Glutamatergic neuron (in vitro differentiated cells): ENCODE measurements at regions not wholly inside any gene's neighbourhood (a gene's known extent, or its start where the extent isn't known, plus 50 kb on each side); places are given as distances from the start of the nearest gene placed in this dataset.

Experiments used
- DNase-seq: peaks from one replicate; pipeline ENCODE4 v3.0.0; 2022
- H3K27ac Mint-ChIP-seq: one replicate; pipeline ENCODE4 v1.8.0; 2020; ENCODE audit warnings: mild to moderate bottlenecking, mixed read lengths, inconsistent platforms; ENCODE audit not compliant: unreplicated experiment
- H3K27me3 Mint-ChIP-seq: one replicate; pipeline ENCODE4 v1.8.0; 2020; ENCODE audit warnings: mild to moderate bottlenecking, moderate library complexity, mixed read lengths, inconsistent platforms; ENCODE audit not compliant: unreplicated experiment
- H3K36me3 Mint-ChIP-seq: one replicate; pipeline ENCODE4 v1.8.0; 2020; ENCODE audit warnings: mild to moderate bottlenecking, mixed read lengths, inconsistent platforms; ENCODE audit not compliant: unreplicated experiment
- H3K4me1 Mint-ChIP-seq: one replicate; pipeline ENCODE4 v1.8.0; 2020; ENCODE audit warnings: mild to moderate bottlenecking, low read depth, mixed read lengths, inconsistent platforms; ENCODE audit not compliant: unreplicated experiment
- H3K4me3 Mint-ChIP-seq: one replicate; pipeline ENCODE4 v1.8.0; 2020; ENCODE audit warnings: mild to moderate bottlenecking, mixed read lengths, inconsistent platforms; ENCODE audit not compliant: unreplicated experiment
- H3K9me3 Mint-ChIP-seq: one replicate; pipeline ENCODE4 v1.8.0; 2020; ENCODE audit warnings: mild to moderate bottlenecking, moderate library complexity, mixed read lengths, inconsistent platforms; ENCODE audit not compliant: unreplicated experiment
- TF ChIP-seq, protein P1 (sequence below): fragments of 200-600 bp; sonication (generic); IDR thresholded peaks from one replicate; pipeline ENCODE4 v1.5.0; 2021; ENCODE audit not compliant: partially characterized antibody, unreplicated experiment

DNA sequence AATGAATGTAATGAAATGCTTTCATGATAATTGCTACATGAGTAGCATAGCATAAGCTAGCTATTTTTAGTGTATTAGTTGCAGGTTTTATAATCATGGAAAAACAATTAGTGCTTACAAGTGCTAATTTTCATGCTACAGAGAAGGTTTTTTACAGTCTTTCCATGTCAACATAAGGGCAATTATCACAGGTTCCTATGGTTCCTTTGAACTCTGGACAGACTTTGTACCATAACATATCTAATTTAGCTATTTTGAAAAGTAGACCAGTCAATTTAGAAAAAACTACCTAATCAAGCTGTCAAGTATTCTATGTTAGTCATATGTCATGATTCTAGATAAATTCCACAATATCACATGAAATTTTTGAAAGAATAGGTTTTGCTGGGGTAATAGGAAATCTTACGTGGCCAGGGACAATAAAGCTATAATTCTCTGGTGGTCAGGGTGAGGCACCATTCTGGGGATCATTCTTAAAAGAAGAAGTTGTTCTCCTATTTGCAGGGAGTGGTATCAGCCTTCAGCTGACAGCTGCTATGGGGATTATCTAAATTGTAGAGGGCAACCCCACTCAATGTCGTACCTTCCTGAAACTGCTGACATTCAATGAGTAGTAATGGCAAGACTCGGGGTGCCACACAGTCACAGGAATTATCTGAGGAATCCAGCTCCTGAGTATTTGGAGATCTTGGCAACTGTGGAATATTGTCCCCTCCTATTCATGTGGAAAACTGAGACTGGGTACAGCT, 724.0 kb upstream of the LINC00305 start:
- Mint-ChIP-seq H3K27ac (no peak overlapping the region), H3K9me3 (no peaks in the 10 kb centered on the region), H3K27me3 (no peaks in the 10 kb centered on the region), H3K4me3 (no peak overlapping the region), H3K36me3 (no peaks in the 10 kb centered on the region), H3K4me1 (no peaks in the 10 kb centered on the region)
- DNase-seq, result no peak
- TF ChIP-seq, protein P1, sequence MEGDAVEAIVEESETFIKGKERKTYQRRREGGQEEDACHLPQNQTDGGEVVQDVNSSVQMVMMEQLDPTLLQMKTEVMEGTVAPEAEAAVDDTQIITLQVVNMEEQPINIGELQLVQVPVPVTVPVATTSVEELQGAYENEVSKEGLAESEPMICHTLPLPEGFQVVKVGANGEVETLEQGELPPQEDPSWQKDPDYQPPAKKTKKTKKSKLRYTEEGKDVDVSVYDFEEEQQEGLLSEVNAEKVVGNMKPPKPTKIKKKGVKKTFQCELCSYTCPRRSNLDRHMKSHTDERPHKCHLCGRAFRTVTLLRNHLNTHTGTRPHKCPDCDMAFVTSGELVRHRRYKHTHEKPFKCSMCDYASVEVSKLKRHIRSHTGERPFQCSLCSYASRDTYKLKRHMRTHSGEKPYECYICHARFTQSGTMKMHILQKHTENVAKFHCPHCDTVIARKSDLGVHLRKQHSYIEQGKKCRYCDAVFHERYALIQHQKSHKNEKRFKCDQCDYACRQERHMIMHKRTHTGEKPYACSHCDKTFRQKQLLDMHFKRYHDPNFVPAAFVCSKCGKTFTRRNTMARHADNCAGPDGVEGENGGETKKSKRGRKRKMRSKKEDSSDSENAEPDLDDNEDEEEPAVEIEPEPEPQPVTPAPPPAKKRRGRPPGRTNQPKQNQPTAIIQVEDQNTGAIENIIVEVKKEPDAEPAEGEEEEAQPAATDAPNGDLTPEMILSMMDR, result no peak

DNA sequence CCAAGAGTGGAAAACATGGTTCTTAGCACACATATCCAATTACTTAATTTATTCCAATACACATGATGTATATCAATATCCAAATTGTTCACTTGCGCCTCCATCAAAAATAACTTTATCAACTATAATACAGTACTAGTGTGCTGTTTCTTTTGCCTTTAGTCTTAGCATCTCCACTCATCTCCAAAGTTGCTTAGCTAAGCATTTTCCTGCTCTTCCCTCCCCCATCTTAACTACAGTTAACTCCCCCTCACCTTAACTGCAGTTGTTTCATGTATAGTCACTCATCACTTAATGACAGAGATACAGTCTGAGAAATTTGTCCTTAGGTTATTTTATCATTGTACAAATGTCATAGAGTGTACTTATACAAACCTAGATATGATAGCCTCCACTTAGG, 705.2 kb upstream of the LINC00305 start:
- no peak for DNase-seq
- Mint-ChIP-seq H3K9me3 (no peaks in the 10 kb centered on the region), H3K4me1 (no peaks in the 10 kb centered on the region), H3K27me3 (no peaks in the 10 kb centered on the region), H3K36me3 (no peaks in the 10 kb centered on the region), H3K4me3 (no peak overlapping the region), H3K27ac (no peak overlapping the region)
- TF ChIP-seq, protein P1, result no peak

DNA sequence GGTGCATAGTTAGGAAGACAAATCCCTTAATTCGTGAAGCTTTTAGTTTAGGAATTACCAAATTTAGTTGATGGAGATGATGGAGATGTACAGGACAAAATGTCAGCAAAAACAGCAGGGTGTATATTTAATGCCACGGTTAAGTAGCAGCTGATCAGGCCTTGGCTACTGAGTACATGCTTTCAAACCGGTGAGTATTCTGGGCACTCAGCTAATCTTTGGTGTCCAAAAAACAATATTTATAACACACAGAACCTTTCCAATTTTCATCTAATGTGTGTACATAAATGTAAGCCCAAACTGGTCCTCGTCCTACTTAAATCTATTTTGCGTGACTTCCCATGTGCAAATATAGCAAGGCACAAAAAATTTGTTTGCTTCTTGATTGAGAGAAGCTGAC, 703.4 kb upstream of the LINC00305 start:
- TF ChIP-seq, protein P1, result no peak
- Mint-ChIP-seq H3K9me3 (no peaks in the 10 kb centered on the region), H3K36me3 (no peaks in the 10 kb centered on the region), H3K27me3 (no peaks in the 10 kb centered on the region), H3K27ac (no peak overlapping the region), H3K4me1 (no peaks in the 10 kb centered on the region), H3K4me3 (no peak overlapping the region)
- no peak for DNase-seq

DNA sequence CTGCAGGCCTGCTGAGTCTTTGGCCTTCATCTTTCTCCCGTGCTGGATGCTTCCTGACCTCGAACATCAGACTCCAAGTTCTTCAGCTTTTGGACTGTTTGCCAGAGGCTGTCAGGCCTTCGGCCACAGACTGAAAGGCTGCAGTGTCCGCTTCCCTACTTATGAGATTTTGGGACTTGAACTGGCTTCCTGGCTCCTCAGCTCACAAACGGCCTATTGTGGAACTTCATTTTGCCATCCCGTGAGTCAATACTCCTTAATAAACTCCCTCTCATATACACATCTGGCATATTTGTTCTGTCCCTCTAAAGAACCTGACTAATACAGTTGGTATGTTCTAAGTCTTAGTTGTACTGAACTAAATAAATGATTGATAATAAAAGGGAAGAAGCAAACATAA, 702.8 kb upstream of the LINC00305 start:
- H3K27me3 Mint-ChIP-seq, result no peaks in the 10 kb centered on the region
- H3K9me3 Mint-ChIP-seq, result no peaks in the 10 kb centered on the region
- no peak overlapping the region for H3K4me3 Mint-ChIP-seq
- no peak overlapping the region for H3K27ac Mint-ChIP-seq
- no peaks in the 10 kb centered on the region for H3K4me1 Mint-ChIP-seq
- no peaks in the 10 kb centered on the region for H3K36me3 Mint-ChIP-seq
- no peak for DNase-seq
- TF ChIP-seq, protein P1, result no peak

DNA sequence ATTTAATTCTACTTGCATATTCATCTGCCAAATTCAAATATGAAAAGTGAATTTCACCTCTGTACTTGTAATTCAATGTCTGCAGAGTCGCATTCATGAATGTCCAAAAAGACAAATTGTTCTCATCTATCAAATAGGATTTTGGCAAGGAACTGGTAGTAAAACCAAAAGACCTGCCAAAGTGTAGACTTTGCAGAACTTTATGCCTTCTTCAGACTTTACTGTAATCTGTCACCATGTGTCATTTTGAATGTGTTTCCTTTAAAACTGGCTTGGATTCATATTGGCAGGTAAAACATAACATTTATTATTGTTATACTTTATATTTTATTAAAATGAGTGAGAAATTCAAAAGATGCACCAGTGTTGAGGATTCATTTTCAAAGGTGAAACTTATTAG, 701.9 kb upstream of the LINC00305 start:
- Mint-ChIP-seq H3K4me3 (no peak overlapping the region), H3K9me3 (no peaks in the 10 kb centered on the region), H3K27ac (no peak overlapping the region), H3K36me3 (no peaks in the 10 kb centered on the region), H3K27me3 (no peaks in the 10 kb centered on the region), H3K4me1 (no peaks in the 10 kb centered on the region)
- TF ChIP-seq, protein P1, result no peak
- no peak for DNase-seq
